Type B pancreatic cell (in vitro differentiated cells): ENCODE measurements at regions not wholly inside any gene's neighbourhood (a gene's known extent, or its start where the extent isn't known, plus 50 kb on each side); places are given as distances from the start of the nearest gene placed in this dataset.
"Not testable (repeated sequence)": the region's sequence is repeated elsewhere in the genome, so short reads cannot be mapped to it uniquely, and the experiment has no call there.

ENCODE experiments used
- DNase-seq: peaks from one replicate; pipeline ENCODE4 v3.0.0; 2021; ENCODE audit warnings: mixed read lengths; ENCODE audit not compliant: unreplicated experiment; ENCODE audit errors: extremely low spot score
- H3K27ac Mint-ChIP-seq: 2 replicates; pipeline ENCODE4 v1.8.0; 2021; ENCODE audit warnings: mild to moderate bottlenecking, mixed read lengths
- H3K27me3 Mint-ChIP-seq: 2 replicates; pipeline ENCODE4 v1.8.0; 2021; ENCODE audit warnings: mixed read lengths
- H3K36me3 Mint-ChIP-seq: 2 replicates; pipeline ENCODE4 v1.8.0; 2021; ENCODE audit warnings: mixed read lengths
- H3K4me1 Mint-ChIP-seq: one replicate; pipeline ENCODE4 v1.8.0; 2021; ENCODE audit warnings: mixed read lengths; ENCODE audit not compliant: unreplicated experiment
- H3K4me3 Mint-ChIP-seq: 2 replicates; pipeline ENCODE4 v1.8.0; 2021; ENCODE audit warnings: mild to moderate bottlenecking, mixed read lengths
- H3K9me3 Mint-ChIP-seq: 2 replicates; pipeline ENCODE4 v1.8.0; 2021; ENCODE audit warnings: mixed read lengths
- CTCF ChIP-seq: fragments of 200-600 bp; sonication (generic); conservative IDR thresholded peaks from 2 replicates; pipeline ENCODE4 v1.5.0; 2021; ENCODE audit warnings: antibody characterized with exemption, mild to moderate bottlenecking

- H3K27ac Mint-ChIP-seq: no peak overlapping the region
- TF ChIP-seq CTCF: no peak
Measured at GRCh38 chr18:60020107-60020925, 120.5 kb downstream of the PMAIP1 start.

DNA sequence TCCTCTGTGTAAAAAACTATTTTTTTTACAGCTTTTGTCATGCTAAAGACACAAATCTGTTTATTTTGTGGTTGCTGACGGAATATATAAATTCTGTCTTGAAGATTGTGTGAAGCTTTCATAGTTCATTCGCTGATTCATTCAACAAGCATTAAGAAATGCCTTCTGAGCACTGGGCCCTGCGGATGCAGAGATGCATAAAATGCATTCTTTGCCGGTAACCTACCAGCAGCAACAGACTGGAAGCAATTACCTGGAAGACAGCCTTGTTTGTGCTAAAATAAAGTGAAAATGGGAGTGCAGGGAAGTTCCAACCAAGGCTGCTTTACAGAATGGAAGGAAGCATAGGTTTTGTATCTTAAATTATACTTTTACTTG lies 119.7 kb downstream of the PMAIP1 start:
- TF ChIP-seq CTCF: no peak
- H3K4me3 Mint-ChIP-seq: no peak overlapping the region
- H3K27me3 Mint-ChIP-seq: no peaks in the 10 kb centered on the region
- H3K36me3 Mint-ChIP-seq: no peaks in the 10 kb centered on the region
- no peak for DNase-seq
- no peaks in the 10 kb centered on the region for H3K9me3 Mint-ChIP-seq
- no peak overlapping the region for H3K27ac Mint-ChIP-seq
- peaks cover 4% of the 10 kb centered on the region for H3K4me1 Mint-ChIP-seq

More at GRCh38 chr18:60020107-60020925, 120.5 kb downstream of the PMAIP1 start:
- no peaks in the 10 kb centered on the region for H3K9me3 Mint-ChIP-seq
- H3K4me3 Mint-ChIP-seq: no peak overlapping the region
- H3K4me1 Mint-ChIP-seq: peaks cover 4% of the 10 kb centered on the region
- H3K36me3 Mint-ChIP-seq: no peaks in the 10 kb centered on the region
- no peak for DNase-seq
- H3K27me3 Mint-ChIP-seq: no peaks in the 10 kb centered on the region

- Mint-ChIP-seq H3K27me3 (no peaks in the 10 kb centered on the region), H3K9me3 (no peaks in the 10 kb centered on the region), H3K36me3 (no peaks in the 10 kb centered on the region), H3K4me3 (no peak overlapping the region), H3K27ac (no peak overlapping the region), H3K4me1 (peaks cover 4% of the 10 kb centered on the region)
- TF ChIP-seq CTCF: no peak
- DNase-seq: no peak
Measured at GRCh38 chr18:60018618-60019462, 119.0 kb downstream of the PMAIP1 start.

DNA sequence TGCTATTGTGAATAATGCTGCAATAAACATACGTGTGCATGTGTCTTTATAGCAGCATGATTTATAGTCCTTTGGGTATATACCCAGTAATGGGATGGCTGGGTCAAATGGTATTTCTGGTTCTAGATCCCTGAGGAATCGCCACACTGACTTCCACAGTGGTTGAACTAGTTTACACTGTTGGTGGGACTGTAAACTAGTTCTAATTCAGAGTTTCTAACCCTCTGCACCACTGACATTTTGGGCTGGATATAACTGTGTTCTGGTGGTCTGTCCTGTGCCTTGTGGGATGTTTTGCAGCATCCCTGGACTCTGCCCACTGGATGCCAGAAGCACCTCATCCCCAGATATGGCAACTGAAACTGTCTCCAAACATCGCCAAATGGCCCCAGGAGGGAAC lies 118.3 kb downstream of the PMAIP1 start:
- not testable (repeated sequence) for H3K4me3 Mint-ChIP-seq, H3K36me3 Mint-ChIP-seq, H3K27ac Mint-ChIP-seq, DNase-seq, H3K9me3 Mint-ChIP-seq, H3K4me1 Mint-ChIP-seq, H3K27me3 Mint-ChIP-seq

GRCh38 chr18:60017371-60017770 lies 117.6 kb downstream of the PMAIP1 start:
- H3K4me1 Mint-ChIP-seq: peaks cover 4% of the 10 kb centered on the region
- no peak overlapping the region for H3K4me3 Mint-ChIP-seq
- H3K9me3 Mint-ChIP-seq: no peaks in the 10 kb centered on the region
- no peak for TF ChIP-seq CTCF
- no peak for DNase-seq
- H3K27me3 Mint-ChIP-seq: no peaks in the 10 kb centered on the region
- no peaks in the 10 kb centered on the region for H3K36me3 Mint-ChIP-seq
- no peak overlapping the region for H3K27ac Mint-ChIP-seq

DNA sequence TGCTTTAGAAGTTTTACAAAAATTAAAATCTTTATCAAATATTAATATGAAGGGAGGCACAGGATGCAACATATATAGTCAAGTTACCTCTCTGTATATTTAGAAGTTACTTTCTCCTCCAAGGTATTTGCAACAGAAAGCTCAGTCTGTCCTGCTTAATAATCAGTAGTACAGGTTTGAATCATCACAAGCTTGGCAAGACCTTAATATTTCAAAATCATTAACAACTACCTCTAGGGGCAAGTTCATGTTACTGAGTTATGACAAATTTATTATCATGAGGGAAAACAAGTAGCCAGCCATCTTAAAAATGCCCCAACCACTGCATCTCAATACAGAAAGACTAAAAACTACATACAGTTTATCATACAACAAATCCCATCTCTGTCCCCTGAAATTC lies 116.0 kb downstream of the PMAIP1 start:
- not testable (repeated sequence) for H3K27me3 Mint-ChIP-seq, H3K36me3 Mint-ChIP-seq, H3K9me3 Mint-ChIP-seq, H3K4me3 Mint-ChIP-seq, H3K4me1 Mint-ChIP-seq, H3K27ac Mint-ChIP-seq, DNase-seq

DNA sequence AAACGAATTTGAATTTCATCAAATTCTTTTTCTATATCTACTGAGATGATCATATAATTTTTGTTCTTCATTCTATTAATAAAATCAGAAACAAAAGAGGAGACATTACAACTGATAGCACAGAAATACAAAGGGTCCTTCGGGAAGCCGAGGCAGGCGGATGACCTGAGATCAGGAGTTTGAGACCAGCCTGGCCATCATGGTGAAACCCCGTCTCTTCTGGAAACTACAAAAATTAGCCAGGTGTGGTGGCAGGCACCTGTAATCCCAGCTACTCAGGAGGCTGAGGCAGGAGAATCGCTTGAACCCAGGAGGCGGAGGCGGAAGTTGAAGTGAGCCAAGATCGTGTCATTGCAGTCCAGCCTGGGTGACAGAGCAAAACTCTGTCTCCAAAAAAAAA lies 113.4 kb downstream of the PMAIP1 start:
- not testable (repeated sequence) for H3K4me1 Mint-ChIP-seq, DNase-seq, H3K27me3 Mint-ChIP-seq, H3K36me3 Mint-ChIP-seq, H3K27ac Mint-ChIP-seq, H3K4me3 Mint-ChIP-seq, H3K9me3 Mint-ChIP-seq
